B cell (primary cell): ENCODE measurements at regions not wholly inside any gene's neighbourhood (a gene's known extent, or its start where the extent isn't known, plus 50 kb on each side); places are given as distances from the start of the nearest gene placed in this dataset.

ENCODE experiments used
- ATAC-seq: fragments of 200-7000 bp; cut with Tn5 transposase; one replicate; pipeline ENCODE4 v1.10.0; 2021; ENCODE audit warnings: low read depth, mild to moderate bottlenecking, moderate number of reproducible peaks, moderate library complexity
- CTCF ChIA-PET: fragments of 350-600 bp; sonication (Branson Sonifier 250); formaldehyde crosslinking; loops from one replicate; lab custom pipeline; 2021; ENCODE audit warnings: antibody characterized with exemption, inconsistent platforms; lab: Charles Lee
- POLR2A ChIA-PET: fragments of 350-600 bp; sonication (Branson Sonifier 250); formaldehyde crosslinking; loops from one replicate; lab custom pipeline; 2021; ENCODE audit warnings: antibody characterized with exemption; lab: Charles Lee
- DNase-seq: peaks from one replicate; pipeline ENCODE4 v3.0.0; 2013
- H2AFZ ChIP-seq: 2 replicates; pipeline ENCODE4 v1.6.1; 2012; ENCODE audit warnings: mild to moderate bottlenecking, low read depth, low read length; ENCODE audit not compliant: insufficient read depth, poor library complexity, severe bottlenecking
- H3K27ac ChIP-seq, 2 donors: 1 replicate in 1 of 2; 2 replicates in 1 of 2; pipeline ENCODE4 v1.5.1; 2012 to 2013; ENCODE audit warnings: low read length in 2 of 2, mild to moderate bottlenecking in 2 of 2, moderate library complexity in 1 of 2
- H3K27me3 ChIP-seq, 4 experiments: fragments of 200-600 bp in 1 of 4; sonication (generic) in 1 of 4; replicated peaks in 1 of 4; 1 replicate in 2 of 4; 2 replicates in 2 of 4; pipeline versions ENCODE4 v1.6.1 to v1.7.0; 2013 to 2016; ENCODE audit warnings: low read length in 3 of 4, mild to moderate bottlenecking in 2 of 4, mixed read lengths in 1 of 4, moderate library complexity in 1 of 4; ENCODE audit not compliant: insufficient read depth in 4 of 4, control insufficient read depth in 3 of 4; ENCODE audit errors: control extremely low read depth in 1 of 4
- H3K36me3 ChIP-seq, 2 experiments: replicated peaks in 1 of 2; 1 replicate in 1 of 2; 2 replicates in 1 of 2; pipeline versions ENCODE4 v1.6.1 to v1.7.1; 2013; ENCODE audit warnings: low read length in 1 of 2; ENCODE audit not compliant: insufficient read depth in 2 of 2, control insufficient read depth in 1 of 2; ENCODE audit errors: control extremely low read depth in 1 of 2, extremely low read depth in 1 of 2
- H3K4me1 ChIP-seq, 2 donors: fragments of 200-600 bp in 1 of 2; sonication (generic) in 1 of 2; 1 replicate in 1 of 2; 2 replicates in 1 of 2; pipeline versions ENCODE4 v1.5.1 to v1.6.1; 2013 to 2017; ENCODE audit warnings: low read length in 2 of 2; ENCODE audit not compliant: control insufficient read depth in 2 of 2, insufficient read depth in 2 of 2
- H3K4me2 ChIP-seq: replicated peaks from 2 replicates; pipeline ENCODE3; 2012; ENCODE audit warnings: mild to moderate bottlenecking, low read depth, low read length; ENCODE audit not compliant: poor library complexity, severe bottlenecking
- H3K4me3 ChIP-seq, 5 experiments: fragments of 200-600 bp in 1 of 5; sonication (generic) in 1 of 5; 1 replicate in 3 of 5; 2 replicates in 2 of 5; pipeline versions ENCODE4 v1.5.1 to v1.7.0; 2011 to 2016; ENCODE audit warnings: low read length in 4 of 5, mild to moderate bottlenecking in 4 of 5, low read depth in 2 of 5, control low read depth in 1 of 5, moderate library complexity in 1 of 5; ENCODE audit not compliant: insufficient read depth in 1 of 5; ENCODE audit errors: control extremely low read depth in 1 of 5, extremely low read depth in 1 of 5
- H3K79me2 ChIP-seq: fragments of 200-600 bp; sonication (generic); one replicate; pipeline ENCODE4 v1.6.0; 2016; ENCODE audit warnings: low read length; ENCODE audit not compliant: control insufficient read depth, insufficient read depth
- H3K9ac ChIP-seq: fragments of 200-600 bp; sonication (generic); 2 replicates; pipeline ENCODE4 v1.6.1; 2017; ENCODE audit warnings: mild to moderate bottlenecking, low read length, moderate library complexity
- H3K9me3 ChIP-seq, 3 donors: one replicate each; pipeline versions ENCODE4 v1.6.1 to v1.7.1; 2013; ENCODE audit warnings: low read length in 2 of 3; ENCODE audit not compliant: control insufficient read depth in 2 of 3, insufficient read depth in 1 of 3; ENCODE audit errors: control extremely low read depth in 1 of 3
- H4K20me1 ChIP-seq: 2 replicates; pipeline ENCODE4 v1.6.0; 2012; ENCODE audit warnings: mild to moderate bottlenecking, low read length; ENCODE audit not compliant: insufficient read depth, control insufficient read depth, poor library complexity, severe bottlenecking
- H3K27ac Mint-ChIP-seq: one replicate; pipeline ENCODE4 v1.8.0; 2021; ENCODE audit warnings: mixed read lengths
- H3K27me3 Mint-ChIP-seq: one replicate; pipeline ENCODE4 v1.8.0; 2021; ENCODE audit warnings: mixed read lengths
- H3K4me1 Mint-ChIP-seq: one replicate; pipeline ENCODE4 v1.8.0; 2021; ENCODE audit warnings: mixed read lengths
- H3K4me3 Mint-ChIP-seq: one replicate; pipeline ENCODE4 v1.8.0; 2021; ENCODE audit warnings: mixed read lengths
- H3K9me3 Mint-ChIP-seq: one replicate; pipeline ENCODE4 v1.8.0; 2022; ENCODE audit warnings: mixed read lengths; ENCODE audit not compliant: insufficient read depth
- EZH2 ChIP-seq: IDR thresholded peaks from 2 replicates; pipeline ENCODE4 v1.6.1; 2012; ENCODE audit warnings: borderline replicate concordance, low read depth, mild to moderate bottlenecking, moderate library complexity, low read length; ENCODE audit not compliant: insufficient read depth, poor library complexity, severe bottlenecking
- WGBS: methylation state at CpG from one replicate; pipeline ENCODE4 v1.1.5; 2013; ENCODE audit warnings: missing lambda C conversion rate; ENCODE audit not compliant: insufficient coverage; 5-methylcytosine and 5-hydroxymethylcytosine counted together
- intact Hi-C: fragments of 100-400 bp; cut with micrococcal nuclease; formaldehyde crosslinking; loops from one replicate; pipeline ENCODE4 v1.10.0; 2022
- TF ChIP-seq, protein P1 (sequence below): fragments of 200-600 bp; IDR thresholded peaks from one replicate; pipeline ENCODE4 v1.8.0; 2022; ENCODE audit warnings: antibody characterized with exemption, mild to moderate bottlenecking

DNA sequence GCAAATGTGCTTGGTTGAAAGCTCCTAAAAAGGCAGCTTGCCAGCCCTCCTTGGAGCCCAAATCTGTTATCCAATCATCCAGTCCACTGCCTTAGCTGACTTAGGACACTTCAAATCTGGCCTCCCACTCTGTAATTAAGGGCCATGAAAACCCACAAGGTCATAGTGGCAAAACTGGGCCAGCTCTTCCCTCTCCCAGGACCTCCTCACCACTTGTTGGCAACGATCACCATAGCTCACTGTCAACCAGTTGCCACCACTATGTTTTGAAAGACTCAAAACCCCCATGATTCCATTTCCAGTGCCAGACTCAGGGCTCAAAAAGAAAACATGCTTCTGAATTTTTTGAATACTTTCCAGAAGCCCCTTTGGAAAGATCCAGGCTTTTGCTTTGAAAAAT lies 107.5 kb downstream of the NREP start:
- H3K27ac ChIP-seq, result no peak overlapping the region
- TF ChIP-seq, protein P1, sequence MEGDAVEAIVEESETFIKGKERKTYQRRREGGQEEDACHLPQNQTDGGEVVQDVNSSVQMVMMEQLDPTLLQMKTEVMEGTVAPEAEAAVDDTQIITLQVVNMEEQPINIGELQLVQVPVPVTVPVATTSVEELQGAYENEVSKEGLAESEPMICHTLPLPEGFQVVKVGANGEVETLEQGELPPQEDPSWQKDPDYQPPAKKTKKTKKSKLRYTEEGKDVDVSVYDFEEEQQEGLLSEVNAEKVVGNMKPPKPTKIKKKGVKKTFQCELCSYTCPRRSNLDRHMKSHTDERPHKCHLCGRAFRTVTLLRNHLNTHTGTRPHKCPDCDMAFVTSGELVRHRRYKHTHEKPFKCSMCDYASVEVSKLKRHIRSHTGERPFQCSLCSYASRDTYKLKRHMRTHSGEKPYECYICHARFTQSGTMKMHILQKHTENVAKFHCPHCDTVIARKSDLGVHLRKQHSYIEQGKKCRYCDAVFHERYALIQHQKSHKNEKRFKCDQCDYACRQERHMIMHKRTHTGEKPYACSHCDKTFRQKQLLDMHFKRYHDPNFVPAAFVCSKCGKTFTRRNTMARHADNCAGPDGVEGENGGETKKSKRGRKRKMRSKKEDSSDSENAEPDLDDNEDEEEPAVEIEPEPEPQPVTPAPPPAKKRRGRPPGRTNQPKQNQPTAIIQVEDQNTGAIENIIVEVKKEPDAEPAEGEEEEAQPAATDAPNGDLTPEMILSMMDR, result no peak
- Mint-ChIP-seq H3K27ac (no peak overlapping the region), H3K4me1 (no peaks in the 10 kb centered on the region), H3K27me3 (peaks cover 4% of the 10 kb centered on the region), H3K4me3 (no peak overlapping the region), H3K9me3 (no peaks in the 10 kb centered on the region)
- no peaks in the 10 kb centered on the region for H3K79me2 ChIP-seq
- ATAC-seq (no peak), DNase-seq (no peak)
- no peak overlapping the region for H3K4me3 ChIP-seq
- H3K36me3 ChIP-seq, result no peaks in the 10 kb centered on the region
- ChIA-PET POLR2A (no interaction called here), CTCF (no interaction called here)
- H3K4me1 ChIP-seq, result no peaks in the 10 kb centered on the region
- intact Hi-C loops, result no loop called here
- H4K20me1 ChIP-seq, result no peaks in the 10 kb centered on the region
- WGBS, result 89% methylated on average over 1 of the region's 1 CpG
- H3K4me2 ChIP-seq, result no peak overlapping the region
- no peaks in the 10 kb centered on the region for H3K27me3 ChIP-seq
- no peaks in the 10 kb centered on the region for H3K9me3 ChIP-seq
- no peak overlapping the region for H2AFZ ChIP-seq
- H3K9ac ChIP-seq, result no peak overlapping the region

DNA sequence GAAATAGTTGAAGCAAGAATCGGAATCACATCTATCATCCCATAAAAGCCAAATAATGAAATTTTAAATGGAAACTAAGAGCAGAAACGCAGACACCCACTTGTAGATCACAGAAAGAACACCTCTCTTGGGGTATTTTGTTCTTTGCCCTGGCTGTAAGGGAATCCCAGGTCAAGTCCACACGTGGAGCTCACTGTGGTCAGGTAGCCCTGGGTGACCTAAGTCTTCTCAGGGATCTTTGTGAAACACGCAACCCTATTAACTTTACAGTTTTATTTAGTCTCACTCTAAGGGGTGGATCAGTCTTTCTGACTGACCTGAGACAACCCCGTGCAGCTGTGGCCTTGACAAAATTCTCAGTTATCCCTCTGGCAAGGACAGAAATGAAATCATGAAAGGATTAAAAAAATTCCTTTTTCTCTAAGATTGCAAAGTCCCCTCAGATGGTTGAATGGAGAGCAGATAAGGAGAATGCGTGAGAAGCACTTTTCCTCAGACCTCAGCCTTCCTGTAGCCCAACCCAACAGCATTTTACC lies 111.6 kb downstream of the NREP start:
- H3K4me2 ChIP-seq, result no peak overlapping the region
- peaks cover 0 to 3% (median 0%) of the 10 kb centered on the region in 4 experiments for H3K27me3 ChIP-seq
- no peak overlapping the region for H3K27ac ChIP-seq
- 53% methylated on average over 2 of the region's 6 CpGs for WGBS
- H3K9ac ChIP-seq, result no peak overlapping the region
- H3K4me3 Mint-ChIP-seq, result no peak overlapping the region
- H3K36me3 ChIP-seq, result no peaks in the 10 kb centered on the region
- peaks cover 8% of the 10 kb centered on the region for H3K27me3 Mint-ChIP-seq
- no peak overlapping the region for H2AFZ ChIP-seq
- no peak overlapping the region for H3K4me3 ChIP-seq
- ATAC-seq, result no peak
- H3K27ac Mint-ChIP-seq, result no peak overlapping the region
- H3K79me2 ChIP-seq, result no peaks in the 10 kb centered on the region
- TF ChIP-seq, protein P1, result no peak
- no peak for TF ChIP-seq EZH2
- peaks cover 5% of the 10 kb centered on the region for H3K9me3 Mint-ChIP-seq
- no peak for DNase-seq
- no peaks in the 10 kb centered on the region for H3K4me1 ChIP-seq
- H3K9me3 ChIP-seq, result peaks cover 0 to 3% (median 2%) of the 10 kb centered on the region in 3 donors
- POLR2A ChIA-PET, result no interaction called here
- H3K4me1 Mint-ChIP-seq, result no peaks in the 10 kb centered on the region
- intact Hi-C loops, result no loop called here
- CTCF ChIA-PET, result no interaction called here
- H4K20me1 ChIP-seq, result no peaks in the 10 kb centered on the region
